Thoracic aorta (tissue), 2 donors: ENCODE measurements at regions not wholly inside any gene's neighbourhood (a gene's known extent, or its start where the extent isn't known, plus 50 kb on each side); places are given as distances from the start of the nearest gene placed in this dataset.

ENCODE experiments used
- ATAC-seq: fragments of 150-250 bp; one replicate; pipeline ENCODE4 v1.8.0; 2017; ENCODE audit warnings: low read depth; ENCODE audit not compliant: insufficient number of reproducible peaks, low FRiP score
- DNase-seq: peaks from one replicate; pipeline ENCODE4 v3.0.0-alpha.2; 2020; ENCODE audit warnings: low spot score
- H3K27ac ChIP-seq, 2 donors: fragments of 200-600 bp; sonication (generic); 1 replicate in 1 of 2; 2 replicates in 1 of 2; pipeline ENCODE4 v1.5.1; 2016; ENCODE audit warnings: mild to moderate bottlenecking in 2 of 2, moderate library complexity in 2 of 2
- H3K27me3 ChIP-seq: fragments of 200-600 bp; sonication (generic); replicated peaks from 2 replicates; pipeline ENCODE4 v1.6.0; 2016; ENCODE audit warnings: mild to moderate bottlenecking; ENCODE audit not compliant: insufficient read depth
- H3K36me3 ChIP-seq: fragments of 200-600 bp; sonication (generic); one replicate; pipeline ENCODE4 v1.5.1; 2016
- H3K4me1 ChIP-seq, 2 donors: fragments of 200-600 bp; sonication (generic); 1 replicate in 1 of 2; 2 replicates in 1 of 2; pipeline versions ENCODE4 v1.5.1 to v1.6.0; 2016; ENCODE audit warnings: low read depth in 2 of 2, mild to moderate bottlenecking in 1 of 2; ENCODE audit not compliant: control insufficient read depth in 1 of 2
- H3K4me3 ChIP-seq: fragments of 200-600 bp; sonication (generic); 2 replicates; pipeline ENCODE4 v1.5.1; 2016; ENCODE audit warnings: mild to moderate bottlenecking
- H3K9me3 ChIP-seq: fragments of 200-600 bp; sonication (generic); 2 replicates; pipeline ENCODE4 v1.5.1; 2016
- CTCF ChIP-seq: fragments of 200-600 bp; sonication (generic); IDR thresholded peaks from one replicate; pipeline ENCODE4 v1.5.1; 2019; ENCODE audit warnings: antibody characterized with exemption

GRCh38 chr7:13225068-13225467, 537.6 kb downstream of the ARL4A start:
- ATAC-seq (no peak), DNase-seq (no peak)
- Histone ChIP-seq H3K4me3 (no peak overlapping the region), H3K27me3 (no peaks in the 10 kb centered on the region), H3K27ac (no peak overlapping the region), H3K36me3 (no peaks in the 10 kb centered on the region), H3K4me1 (no peaks in the 10 kb centered on the region), H3K9me3 (no peaks in the 10 kb centered on the region)
- no peak for TF ChIP-seq CTCF

GRCh38 chr7:13226385-13226784, 539.0 kb downstream of the ARL4A start:
- H3K27me3 ChIP-seq = no peaks in the 10 kb centered on the region
- no peak for ATAC-seq
- no peak for TF ChIP-seq CTCF
- no peak for DNase-seq
- no peak overlapping the region for H3K27ac ChIP-seq
- H3K9me3 ChIP-seq = no peaks in the 10 kb centered on the region
- H3K4me1 ChIP-seq = no peaks in the 10 kb centered on the region
- H3K36me3 ChIP-seq = no peaks in the 10 kb centered on the region
- no peak overlapping the region for H3K4me3 ChIP-seq

GRCh38 chr7:13231216-13231615, 543.8 kb downstream of the ARL4A start:
- no peaks in the 10 kb centered on the region for H3K4me1 ChIP-seq

GRCh38 chr7:13235436-13235835, 548.0 kb downstream of the ARL4A start:
- TF ChIP-seq CTCF = no peak
- Histone ChIP-seq H3K4me1 (no peaks in the 10 kb centered on the region), H3K27me3 (no peaks in the 10 kb centered on the region), H3K9me3 (no peaks in the 10 kb centered on the region), H3K4me3 (no peak overlapping the region), H3K36me3 (no peaks in the 10 kb centered on the region), H3K27ac (no peak overlapping the region)
- DNase-seq = no peak
- ATAC-seq = no peak

More at GRCh38 chr7:13231216-13231615, 543.8 kb downstream of the ARL4A start:
- no peak for TF ChIP-seq CTCF
- no peaks in the 10 kb centered on the region for H3K9me3 ChIP-seq
- no peak overlapping the region for H3K4me3 ChIP-seq
- DNase-seq (no peak), ATAC-seq (no peak)
- H3K36me3 ChIP-seq = no peaks in the 10 kb centered on the region
- H3K27me3 ChIP-seq = no peaks in the 10 kb centered on the region
- H3K27ac ChIP-seq = no peak overlapping the region

- no peak for DNase-seq
- no peak overlapping the region for H3K27ac ChIP-seq
- H3K9me3 ChIP-seq = no peaks in the 10 kb centered on the region
- no peaks in the 10 kb centered on the region for H3K4me1 ChIP-seq
- no peaks in the 10 kb centered on the region for H3K27me3 ChIP-seq
- TF ChIP-seq CTCF = no peak
- H3K36me3 ChIP-seq = no peaks in the 10 kb centered on the region
- no peak for ATAC-seq
- no peak overlapping the region for H3K4me3 ChIP-seq
These were observed 548.6 kb downstream of the ARL4A start for GRCh38 chr7:13236026-13236425.
